Upper lobe of left lung (tissue), 6 donors: ENCODE measurements at regions not wholly inside any gene's neighbourhood (a gene's known extent, or its start where the extent isn't known, plus 50 kb on each side); places are given as distances from the start of the nearest gene placed in this dataset.

Experiments
- ATAC-seq, 2 donors: fragments of 200-7000 bp; cut with Tn5 transposase; one replicate each; pipeline ENCODE4 v1.9.1; 2022; ENCODE audit warnings: mild to moderate bottlenecking in 2 of 2, moderate library complexity in 2 of 2; ENCODE audit not compliant: low FRiP score in 2 of 2
- DNase-seq, 2 donors: peaks; one replicate each; pipeline ENCODE4 v3.0.0-alpha.2; 2019 to 2020
- H3K27ac ChIP-seq, 4 donors: fragments of 200-600 bp; sonication (generic); one replicate each; pipeline ENCODE4 v1.5.1; 2016 to 2019
- H3K27me3 ChIP-seq, 4 donors: fragments of 200-600 bp; sonication (generic); one replicate each; pipeline ENCODE4 v1.5.1; 2017 to 2019
- H3K36me3 ChIP-seq, 4 donors: fragments of 200-600 bp; sonication (generic); one replicate each; pipeline ENCODE4 v1.5.1; 2016 to 2019
- H3K4me1 ChIP-seq, 4 donors: fragments of 200-600 bp; sonication (generic); one replicate each; pipeline ENCODE4 v1.5.1; 2018 to 2019
- H3K4me3 ChIP-seq, 4 donors: fragments of 200-600 bp; sonication (generic); one replicate each; pipeline ENCODE4 v1.5.1; 2017 to 2019; ENCODE audit warnings: mild to moderate bottlenecking in 2 of 4, moderate library complexity in 1 of 4
- H3K9me3 ChIP-seq, 4 donors: fragments of 200-600 bp; sonication (generic); one replicate each; pipeline ENCODE4 v1.5.1; 2018 to 2019
- EP300 ChIP-seq, 4 donors: sonication (generic); formaldehyde crosslinking; IDR thresholded peaks; one replicate each; pipeline ENCODE4 v1.5.1; 2017; ENCODE audit warnings: antibody characterized with exemption in 4 of 4, control low read depth in 2 of 4
- POLR2A ChIP-seq, 4 donors: fragments of 450-650 bp; IDR thresholded peaks; one replicate each; pipeline ENCODE4 v1.5.1; 2016 to 2017; ENCODE audit warnings: antibody characterized with exemption in 4 of 4, mild to moderate bottlenecking in 2 of 4
- POLR2AphosphoS5 ChIP-seq, 2 donors: sonication (generic); formaldehyde crosslinking; IDR thresholded peaks; one replicate each; pipeline ENCODE4 v1.5.1; 2017; ENCODE audit warnings: antibody characterized with exemption in 2 of 2
- WGBS, 2 donors: methylation state at CpG; one replicate each; pipeline ENCODE4 v1.1.5; 2017 to 2018; 5-methylcytosine and 5-hydroxymethylcytosine counted together
- TF ChIP-seq, protein P1 (sequence below), 6 experiments: fragments of 450-650 bp in 4 of 6; fragments of 200-600 bp in 2 of 6; sonication (generic) in 2 of 6; IDR thresholded peaks; one replicate each; pipeline ENCODE4 v1.5.1; 2016 to 2019; ENCODE audit warnings: antibody characterized with exemption in 6 of 6
- donor health status: DM: no; HTN: no; CAD: no; lungs with moderate emphysema.
- donor health status: DM: no; HTN: yes; CAD: no; lungs with severe emphysema.

DNA sequence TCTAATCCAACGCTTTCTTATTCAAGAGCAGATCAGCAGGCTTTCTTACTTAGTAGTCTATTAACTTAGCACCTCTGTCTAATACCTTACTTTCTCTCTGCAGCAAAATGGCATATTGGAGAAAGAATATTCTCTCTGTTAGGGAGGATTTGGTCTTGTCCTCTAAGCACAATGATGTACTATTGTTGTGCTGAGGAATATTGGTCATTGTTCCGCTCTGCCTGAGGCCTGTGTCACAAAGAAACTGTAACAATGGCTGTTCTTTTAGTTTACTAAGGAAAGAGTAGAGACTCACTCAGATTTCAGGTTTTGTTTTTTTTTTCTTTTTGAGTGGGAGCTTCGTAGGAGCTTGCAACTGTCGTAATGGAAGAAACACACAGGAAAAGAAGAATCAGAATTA lies 1358.8 kb downstream of the LRFN5 start:
- Histone ChIP-seq H3K27ac (no peak overlapping the region), H3K27me3 (no peaks in the 10 kb centered on the region), H3K9me3 (no peaks in the 10 kb centered on the region), H3K36me3 (no peaks in the 10 kb centered on the region), H3K4me1 (no peaks in the 10 kb centered on the region), H3K4me3 (no peak overlapping the region)
- no peak for DNase-seq
- 68 to 89% methylated on average over 4 of the region's 4 CpGs for WGBS, 2 donors
- TF ChIP-seq, protein P1, sequence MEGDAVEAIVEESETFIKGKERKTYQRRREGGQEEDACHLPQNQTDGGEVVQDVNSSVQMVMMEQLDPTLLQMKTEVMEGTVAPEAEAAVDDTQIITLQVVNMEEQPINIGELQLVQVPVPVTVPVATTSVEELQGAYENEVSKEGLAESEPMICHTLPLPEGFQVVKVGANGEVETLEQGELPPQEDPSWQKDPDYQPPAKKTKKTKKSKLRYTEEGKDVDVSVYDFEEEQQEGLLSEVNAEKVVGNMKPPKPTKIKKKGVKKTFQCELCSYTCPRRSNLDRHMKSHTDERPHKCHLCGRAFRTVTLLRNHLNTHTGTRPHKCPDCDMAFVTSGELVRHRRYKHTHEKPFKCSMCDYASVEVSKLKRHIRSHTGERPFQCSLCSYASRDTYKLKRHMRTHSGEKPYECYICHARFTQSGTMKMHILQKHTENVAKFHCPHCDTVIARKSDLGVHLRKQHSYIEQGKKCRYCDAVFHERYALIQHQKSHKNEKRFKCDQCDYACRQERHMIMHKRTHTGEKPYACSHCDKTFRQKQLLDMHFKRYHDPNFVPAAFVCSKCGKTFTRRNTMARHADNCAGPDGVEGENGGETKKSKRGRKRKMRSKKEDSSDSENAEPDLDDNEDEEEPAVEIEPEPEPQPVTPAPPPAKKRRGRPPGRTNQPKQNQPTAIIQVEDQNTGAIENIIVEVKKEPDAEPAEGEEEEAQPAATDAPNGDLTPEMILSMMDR (IDR thresholded peaks at IDR 0.05), result no peak
- no peak for TF ChIP-seq EP300 (IDR thresholded peaks at IDR 0.05)
- TF ChIP-seq POLR2AphosphoS5 (IDR thresholded peaks at IDR 0.05), result no peak
- no peak for TF ChIP-seq POLR2A (IDR thresholded peaks at IDR 0.05)
- ATAC-seq, result no peak

DNA sequence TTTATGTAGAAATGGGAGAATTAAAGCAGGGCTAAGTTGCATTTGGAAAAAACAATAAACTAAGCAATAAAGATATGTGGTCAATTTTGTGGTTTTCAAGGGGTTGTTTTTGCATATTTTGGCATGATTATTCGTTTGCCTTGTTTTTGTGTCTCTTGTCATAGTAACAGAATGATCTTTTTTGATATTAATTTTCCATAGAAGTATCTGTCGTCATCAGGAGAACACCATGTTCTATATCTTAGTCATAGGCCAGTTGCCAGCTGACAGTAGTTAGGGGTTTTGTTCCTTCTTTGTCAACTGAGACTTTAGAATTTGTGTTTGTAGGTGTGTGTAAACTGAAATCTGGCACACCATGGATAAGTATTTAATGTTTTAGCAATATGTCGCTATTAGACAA lies 1354.8 kb downstream of the LRFN5 start:
- no peaks in the 10 kb centered on the region for H3K27me3 ChIP-seq
- ATAC-seq, result no peak
- no peak for DNase-seq
- no peaks in the 10 kb centered on the region for H3K4me1 ChIP-seq
- no peak overlapping the region for H3K4me3 ChIP-seq
- WGBS, 2 donors, result 60 to 71% methylated on average over 3 of the region's 3 CpGs
- H3K27ac ChIP-seq, result no peak overlapping the region
- H3K9me3 ChIP-seq, result no peaks in the 10 kb centered on the region
- TF ChIP-seq POLR2AphosphoS5 (IDR thresholded peaks at IDR 0.05) (no peak), EP300 (IDR thresholded peaks at IDR 0.05) (no peak), POLR2A (IDR thresholded peaks at IDR 0.05) (no peak)
- TF ChIP-seq, protein P1 (IDR thresholded peaks at IDR 0.05), result no peak
- no peaks in the 10 kb centered on the region for H3K36me3 ChIP-seq

DNA sequence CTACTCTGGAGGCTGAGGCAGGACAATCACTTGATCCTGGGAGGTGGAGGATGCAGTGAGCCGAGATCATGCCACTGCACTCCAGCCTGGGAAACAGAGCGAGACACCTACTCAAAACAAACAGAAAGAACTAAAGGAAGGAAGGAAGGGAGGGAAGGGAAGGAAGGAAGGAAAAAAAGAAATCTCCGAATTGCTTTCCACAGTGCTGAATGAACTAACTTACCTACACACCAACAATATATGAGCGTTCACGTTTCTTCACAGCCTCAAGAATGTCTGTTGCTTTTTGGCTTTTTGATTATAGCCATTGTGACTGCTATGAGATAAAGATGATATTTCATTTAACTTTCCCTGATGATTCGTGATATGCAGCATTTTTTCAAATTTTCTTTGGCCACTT lies 1343.7 kb downstream of the LRFN5 start:
- ATAC-seq (no peak), DNase-seq (no peak)
- Histone ChIP-seq H3K4me3 (no peak overlapping the region), H3K9me3 (no peaks in the 10 kb centered on the region), H3K27ac (no peak overlapping the region), H3K36me3 (no peaks in the 10 kb centered on the region), H3K4me1 (no peaks in the 10 kb centered on the region), H3K27me3 (no peaks in the 10 kb centered on the region)
- 83% methylated on average over 6 of the region's 6 CpGs for WGBS, 2 donors
- TF ChIP-seq, protein P1 (IDR thresholded peaks at IDR 0.05), result no peak
- TF ChIP-seq POLR2A (IDR thresholded peaks at IDR 0.05) (no peak), POLR2AphosphoS5 (IDR thresholded peaks at IDR 0.05) (no peak)

DNA sequence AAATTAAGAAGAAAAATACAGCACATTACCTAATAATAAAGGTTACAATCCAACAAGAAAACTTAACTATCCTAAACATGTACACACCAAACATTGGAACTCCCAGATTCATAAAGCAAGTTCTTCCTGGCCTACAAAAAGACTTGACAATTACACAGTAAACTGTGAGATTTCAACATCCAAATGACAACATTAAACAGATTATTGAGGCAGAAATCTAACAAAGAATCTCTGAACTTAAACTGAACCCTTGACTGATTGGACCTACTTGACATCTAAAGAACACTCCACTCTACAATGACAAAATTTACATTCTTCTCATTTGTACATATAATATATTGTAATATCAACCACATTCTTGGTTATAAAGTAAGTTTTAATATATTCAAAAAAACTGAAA lies 1341.3 kb downstream of the LRFN5 start:
- DNase-seq (no peak), ATAC-seq (no peak)
- H3K36me3 ChIP-seq, result no peaks in the 10 kb centered on the region
- H3K4me3 ChIP-seq, result no peak overlapping the region
- no peaks in the 10 kb centered on the region for H3K4me1 ChIP-seq
- H3K27me3 ChIP-seq, result no peaks in the 10 kb centered on the region
- no peak overlapping the region for H3K27ac ChIP-seq
- no peaks in the 10 kb centered on the region for H3K9me3 ChIP-seq
- TF ChIP-seq POLR2AphosphoS5 (IDR thresholded peaks at IDR 0.05), result no peak
- no peak for TF ChIP-seq EP300 (IDR thresholded peaks at IDR 0.05)
- TF ChIP-seq, protein P1 (IDR thresholded peaks at IDR 0.05), result no peak
- no peak for TF ChIP-seq POLR2A (IDR thresholded peaks at IDR 0.05)

DNA sequence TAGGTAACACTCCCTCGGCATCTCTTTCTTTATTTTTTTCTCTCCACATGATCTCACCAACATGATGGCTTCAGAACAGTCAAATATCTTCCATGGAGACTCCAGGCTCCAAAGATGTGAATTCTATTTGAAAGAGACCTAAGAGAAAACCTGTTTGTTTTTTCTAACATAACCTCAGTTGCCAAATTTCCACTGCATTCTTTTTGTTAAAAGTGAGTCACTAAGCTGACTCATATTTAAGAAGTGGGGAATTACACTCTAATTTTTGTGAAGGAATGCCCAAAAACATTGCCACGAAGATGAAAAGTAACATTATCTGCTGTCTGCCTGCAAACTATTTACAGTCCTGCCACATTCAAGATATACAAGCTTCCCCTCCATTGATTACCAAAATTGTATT lies 1337.6 kb downstream of the LRFN5 start:
- Histone ChIP-seq H3K4me3 (no peak overlapping the region), H3K27ac (no peak overlapping the region), H3K27me3 (no peaks in the 10 kb centered on the region), H3K9me3 (no peaks in the 10 kb centered on the region), H3K4me1 (no peaks in the 10 kb centered on the region), H3K36me3 (no peaks in the 10 kb centered on the region)
- no peak for DNase-seq
- WGBS, 2 donors, result 68 to 73% methylated on average over 2 of the region's 2 CpGs
- TF ChIP-seq POLR2A (IDR thresholded peaks at IDR 0.05) (no peak), POLR2AphosphoS5 (IDR thresholded peaks at IDR 0.05) (no peak)
- TF ChIP-seq, protein P1 (IDR thresholded peaks at IDR 0.05), result no peak
- no peak for ATAC-seq
